H9 (cell line): ENCODE measurements at regions not wholly inside any gene's neighbourhood (a gene's known extent, or its start where the extent isn't known, plus 50 kb on each side); places are given as distances from the start of the nearest gene placed in this dataset.
"Not testable (repeated sequence)": the region's sequence is repeated elsewhere in the genome, so short reads cannot be mapped to it uniquely, and the experiment has no call there.

Experiments
- DNase-seq: peaks from one replicate; pipeline ENCODE4 v3.0.0-alpha.2; 2017
- H2AFZ ChIP-seq: one replicate; pipeline ENCODE4 v1.6.1; 2013; ENCODE audit warnings: mild to moderate bottlenecking, low read length, control low read depth, moderate library complexity
- H2AK5ac ChIP-seq: 2 replicates; pipeline ENCODE4 v1.6.1; 2013; ENCODE audit warnings: low read length, control low read depth, mixed read lengths; ENCODE audit not compliant: insufficient read length
- H2BK120ac ChIP-seq: one replicate; pipeline ENCODE4 v1.6.1; 2013; ENCODE audit warnings: low read depth, mild to moderate bottlenecking, low read length, control low read depth, inconsistent platforms; ENCODE audit not compliant: poor library complexity, severe bottlenecking
- H2BK12ac ChIP-seq: 2 replicates; pipeline ENCODE4 v1.6.1; 2013; ENCODE audit warnings: low read length, control low read depth, mixed read lengths, low read depth; ENCODE audit not compliant: insufficient read length
- H2BK15ac ChIP-seq: 2 replicates; pipeline ENCODE4 v1.6.1; 2013; ENCODE audit warnings: low read depth, low read length, control low read depth
- H2BK20ac ChIP-seq: one replicate; pipeline ENCODE4 v1.6.1; 2013; ENCODE audit warnings: low read depth, mild to moderate bottlenecking, low read length, control low read depth, inconsistent platforms; ENCODE audit not compliant: poor library complexity, severe bottlenecking
- H2BK5ac ChIP-seq: 2 replicates; pipeline ENCODE4 v1.6.1; 2013; ENCODE audit warnings: low read length, control low read depth, mixed read lengths; ENCODE audit not compliant: insufficient read length
- H3K14ac ChIP-seq: 2 replicates; pipeline ENCODE4 v1.6.1; 2013; ENCODE audit warnings: low read length, control low read depth; ENCODE audit not compliant: insufficient read depth
- H3K18ac ChIP-seq: 2 replicates; pipeline ENCODE4 v1.6.1; 2013; ENCODE audit warnings: low read depth, mild to moderate bottlenecking, mixed read lengths, low read length, control low read depth; ENCODE audit not compliant: insufficient read length
- H3K23ac ChIP-seq: 2 replicates; pipeline ENCODE4 v1.6.1; 2013; ENCODE audit warnings: low read length, control low read depth, mixed read lengths, low read depth; ENCODE audit not compliant: insufficient read length
- H3K23me2 ChIP-seq: 2 replicates; pipeline ENCODE4 v1.6.1; 2013; ENCODE audit warnings: low read depth, mild to moderate bottlenecking, mixed read lengths, low read length, control low read depth; ENCODE audit not compliant: insufficient read length, poor library complexity, severe bottlenecking
- H3K27ac ChIP-seq: 2 replicates; pipeline ENCODE4 v1.5.1; 2013; ENCODE audit warnings: low read length, control low read depth, mixed read lengths, low read depth; ENCODE audit not compliant: insufficient read length
- H3K27me3 ChIP-seq: 2 replicates; pipeline ENCODE4 v1.6.1; 2013; ENCODE audit warnings: low read length, control low read depth, inconsistent platforms; ENCODE audit not compliant: insufficient read depth
- H3K4ac ChIP-seq: 2 replicates; pipeline ENCODE4 v1.6.1; 2013; ENCODE audit warnings: low read depth, mild to moderate bottlenecking, control low read depth, inconsistent platforms, low read length, moderate library complexity
- H3K4me1 ChIP-seq: 2 replicates; pipeline ENCODE4 v1.6.1; 2013; ENCODE audit warnings: low read length, control low read depth, inconsistent platforms; ENCODE audit not compliant: insufficient read depth
- H3K4me2 ChIP-seq: 2 replicates; pipeline ENCODE4 v1.6.1; 2013; ENCODE audit warnings: low read length, control low read depth, mixed read lengths; ENCODE audit not compliant: insufficient read length, insufficient read depth
- H3K56ac ChIP-seq: 2 replicates; pipeline ENCODE4 v1.6.1; 2013; ENCODE audit warnings: low read depth, mild to moderate bottlenecking, mixed read lengths, low read length, control low read depth; ENCODE audit not compliant: insufficient read length
- H3K79me1 ChIP-seq: 2 replicates; pipeline ENCODE4 v1.6.1; 2013; ENCODE audit warnings: low read depth, mild to moderate bottlenecking, moderate library complexity, low read length, control low read depth, inconsistent platforms; ENCODE audit not compliant: insufficient read depth, poor library complexity, severe bottlenecking
- H3K79me2 ChIP-seq: 2 replicates; pipeline ENCODE4 v1.6.1; 2013; ENCODE audit warnings: low read length, control low read depth, inconsistent platforms; ENCODE audit not compliant: insufficient read depth
- H3K9ac ChIP-seq: 2 replicates; pipeline ENCODE4 v1.6.1; 2013; ENCODE audit warnings: low read length, control low read depth, mixed read lengths; ENCODE audit not compliant: insufficient read length; ENCODE audit errors: extremely low read depth
- H3K9me3 ChIP-seq: one replicate; pipeline ENCODE4 v1.6.1; 2013; ENCODE audit warnings: low read depth, low read length, inconsistent platforms; ENCODE audit not compliant: control insufficient read depth
- H3T11ph ChIP-seq: one replicate; pipeline ENCODE4 v1.6.1; 2013; ENCODE audit warnings: mild to moderate bottlenecking, low read length, control low read depth, inconsistent platforms
- H4K20me1 ChIP-seq: one replicate; pipeline ENCODE4 v1.6.1; 2013; ENCODE audit not compliant: control insufficient read depth, insufficient read length, insufficient read depth
- H4K5ac ChIP-seq: 2 replicates; pipeline ENCODE4 v1.6.1; 2013; ENCODE audit warnings: low read depth, mild to moderate bottlenecking, mixed read lengths, low read length, control low read depth; ENCODE audit not compliant: insufficient read length
- H4K8ac ChIP-seq: replicated peaks from 2 replicates; pipeline ENCODE4 v1.6.1; 2013; ENCODE audit warnings: low read length, control low read depth, mixed read lengths, low read depth; ENCODE audit not compliant: insufficient read length
- H4K91ac ChIP-seq: 2 replicates; pipeline ENCODE4 v1.6.1; 2013; ENCODE audit warnings: low read depth, mild to moderate bottlenecking, moderate library complexity, mixed read lengths, low read length, control low read depth; ENCODE audit not compliant: insufficient read length
- H3K27ac Mint-ChIP-seq, 3 experiments: 2 replicates in 2 of 3; 3 replicates in 1 of 3; pipeline ENCODE4 v1.8.0; 2020 to 2021; ENCODE audit warnings: mixed read lengths in 3 of 3, mild to moderate bottlenecking in 1 of 3, moderate library complexity in 1 of 3
- H3K27me3 Mint-ChIP-seq: 2 replicates; pipeline ENCODE4 v1.8.0; 2021; ENCODE audit warnings: low read depth, mild to moderate bottlenecking, moderate library complexity, mixed read lengths
- H3K36me3 Mint-ChIP-seq, 3 experiments: 2 replicates in 2 of 3; 3 replicates in 1 of 3; pipeline ENCODE4 v1.8.0; 2020 to 2021; ENCODE audit warnings: low read depth in 3 of 3, mixed read lengths in 3 of 3; ENCODE audit not compliant: insufficient read depth in 1 of 3
- H3K4me1 Mint-ChIP-seq, 2 experiments: 2 replicates each; pipeline ENCODE4 v1.8.0; 2020; ENCODE audit warnings: mixed read lengths in 2 of 2
- H3K4me3 Mint-ChIP-seq, 2 experiments: 2 replicates in 1 of 2; 3 replicates in 1 of 2; pipeline ENCODE4 v1.8.0; 2020 to 2021; ENCODE audit warnings: mild to moderate bottlenecking in 2 of 2, mixed read lengths in 2 of 2, moderate library complexity in 1 of 2
- H3K9me3 Mint-ChIP-seq, 2 experiments: 2 replicates in 1 of 2; 3 replicates in 1 of 2; pipeline ENCODE4 v1.8.0; 2020; ENCODE audit warnings: mild to moderate bottlenecking in 2 of 2, mixed read lengths in 2 of 2, moderate library complexity in 1 of 2
- WGBS: extraction: QIAGEN DNeasy Blood & Tissue Kit; methylation state at CpG from one replicate; pipeline ENCODE4 v1.1.7; 2013; ENCODE audit warnings: missing lambda C conversion rate, low lambda C conversion rate, mixed read lengths; ENCODE audit not compliant: insufficient read length; ENCODE audit errors: extremely low coverage; 5-methylcytosine and 5-hydroxymethylcytosine counted together
- TF ChIP-seq, protein P1 (sequence below): fragments of 200-600 bp; sonication (generic); conservative IDR thresholded peaks from 3 replicates; pipeline ENCODE4 v1.8.0; 2021; ENCODE audit warnings: antibody characterized with exemption, mild to moderate bottlenecking

DNA sequence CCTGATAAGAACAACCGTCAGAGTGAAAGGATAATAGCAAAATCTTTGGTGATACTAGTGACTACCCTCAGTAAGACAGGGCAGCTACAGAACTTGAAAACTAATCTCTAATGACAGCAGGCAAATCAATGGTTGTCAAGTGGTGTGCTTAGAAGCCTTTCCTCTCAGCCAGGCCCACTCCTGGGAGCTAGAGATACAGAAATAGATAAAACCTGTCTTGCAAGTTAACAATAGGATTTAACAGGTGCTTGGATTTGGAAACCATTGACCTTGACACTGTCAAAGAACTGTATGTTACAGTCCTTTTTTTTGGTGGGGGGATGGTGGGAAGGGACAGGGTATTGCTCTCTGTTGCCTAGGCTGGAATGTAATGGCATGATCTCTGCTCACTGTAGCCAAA is 118.6 kb downstream of the BASP1 start:
- H3K4me1 Mint-ChIP-seq = peaks cover 2 to 3% of the 10 kb centered on the region in 2 experiments; a peak in 1 of 4 replicates
- H3K27ac Mint-ChIP-seq = no peak overlapping the region
- no peak overlapping the region for H3K23ac ChIP-seq
- H2AK5ac ChIP-seq = no peak overlapping the region
- WGBS = no CpG with 5 or more reads among the region's 1 CpG
- no peak overlapping the region for H3K4ac ChIP-seq
- no peaks in the 10 kb centered on the region for H4K20me1 ChIP-seq
- TF ChIP-seq, protein P1, sequence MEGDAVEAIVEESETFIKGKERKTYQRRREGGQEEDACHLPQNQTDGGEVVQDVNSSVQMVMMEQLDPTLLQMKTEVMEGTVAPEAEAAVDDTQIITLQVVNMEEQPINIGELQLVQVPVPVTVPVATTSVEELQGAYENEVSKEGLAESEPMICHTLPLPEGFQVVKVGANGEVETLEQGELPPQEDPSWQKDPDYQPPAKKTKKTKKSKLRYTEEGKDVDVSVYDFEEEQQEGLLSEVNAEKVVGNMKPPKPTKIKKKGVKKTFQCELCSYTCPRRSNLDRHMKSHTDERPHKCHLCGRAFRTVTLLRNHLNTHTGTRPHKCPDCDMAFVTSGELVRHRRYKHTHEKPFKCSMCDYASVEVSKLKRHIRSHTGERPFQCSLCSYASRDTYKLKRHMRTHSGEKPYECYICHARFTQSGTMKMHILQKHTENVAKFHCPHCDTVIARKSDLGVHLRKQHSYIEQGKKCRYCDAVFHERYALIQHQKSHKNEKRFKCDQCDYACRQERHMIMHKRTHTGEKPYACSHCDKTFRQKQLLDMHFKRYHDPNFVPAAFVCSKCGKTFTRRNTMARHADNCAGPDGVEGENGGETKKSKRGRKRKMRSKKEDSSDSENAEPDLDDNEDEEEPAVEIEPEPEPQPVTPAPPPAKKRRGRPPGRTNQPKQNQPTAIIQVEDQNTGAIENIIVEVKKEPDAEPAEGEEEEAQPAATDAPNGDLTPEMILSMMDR = no peak
- no peak overlapping the region for H4K91ac ChIP-seq
- no peak overlapping the region for H3K27ac ChIP-seq
- H2BK15ac ChIP-seq = no peak overlapping the region
- H3K4me2 ChIP-seq = no peak overlapping the region
- H2BK5ac ChIP-seq = no peak overlapping the region
- no peak overlapping the region for H3T11ph ChIP-seq
- H3K4me3 Mint-ChIP-seq = no peak overlapping the region
- H2AFZ ChIP-seq = no peak overlapping the region
- H3K36me3 Mint-ChIP-seq = peaks cover 7 to 18% (median 11%) of the 10 kb centered on the region in 3 experiments
- H3K14ac ChIP-seq = no peak overlapping the region
- H3K79me1 ChIP-seq = no peaks in the 10 kb centered on the region
- no peak overlapping the region for H3K9ac ChIP-seq
- no peaks in the 10 kb centered on the region for H3K79me2 ChIP-seq
- no peak overlapping the region for H2BK12ac ChIP-seq
- no peak overlapping the region for H3K18ac ChIP-seq
- no peak for DNase-seq
- H4K5ac ChIP-seq = no peak overlapping the region
- no peaks in the 10 kb centered on the region for H3K23me2 ChIP-seq
- H3K56ac ChIP-seq = no peak overlapping the region
- no peak overlapping the region for H4K8ac ChIP-seq
- peaks cover 1% of the 10 kb centered on the region; the same call in 1 of the 2 replicates for H3K27me3 Mint-ChIP-seq
- H3K9me3 ChIP-seq = no peaks in the 10 kb centered on the region
- no peaks in the 10 kb centered on the region for H3K4me1 ChIP-seq
- no peak overlapping the region for H2BK20ac ChIP-seq
- no peaks in the 10 kb centered on the region for H3K27me3 ChIP-seq
- H3K9me3 Mint-ChIP-seq = peaks cover 15 to 27% of the 10 kb centered on the region in 2 experiments
- H2BK120ac ChIP-seq = no peak overlapping the region

GRCh38 chr5:17336723-17337122 is 119.3 kb downstream of the BASP1 start:
- H2BK20ac ChIP-seq, H3K27me3 ChIP-seq, H4K20me1 ChIP-seq, H4K8ac ChIP-seq, H3K9ac ChIP-seq, H3T11ph ChIP-seq, H3K23ac ChIP-seq, H3K27ac ChIP-seq, H3K56ac ChIP-seq, DNase-seq, H2AFZ ChIP-seq, H4K5ac ChIP-seq, H3K79me1 ChIP-seq, H2AK5ac ChIP-seq, H3K18ac ChIP-seq, H2BK15ac ChIP-seq, H3K27ac Mint-ChIP-seq, H3K4ac ChIP-seq, H3K14ac ChIP-seq, H3K23me2 ChIP-seq, H3K27me3 Mint-ChIP-seq, H3K4me1 ChIP-seq, H3K4me3 Mint-ChIP-seq, H2BK120ac ChIP-seq, H2BK12ac ChIP-seq, H4K91ac ChIP-seq, H3K79me2 ChIP-seq, H3K9me3 ChIP-seq, H3K4me2 ChIP-seq, H3K4me1 Mint-ChIP-seq, H2BK5ac ChIP-seq: not testable (repeated sequence)
- WGBS = no CpG with 5 or more reads among the region's 3 CpGs
- Mint-ChIP-seq H3K36me3 (peaks cover 7 to 14% (median 11%) of the 10 kb centered on the region in 3 experiments), H3K9me3 (peaks cover 18 to 27% of the 10 kb centered on the region in 2 experiments)
